ENCODE measurements at regions not wholly inside any gene's neighbourhood (a gene's known extent, or its start where the extent isn't known, plus 50 kb on each side); places are given as distances from the start of the nearest gene placed in this dataset.

DNA sequence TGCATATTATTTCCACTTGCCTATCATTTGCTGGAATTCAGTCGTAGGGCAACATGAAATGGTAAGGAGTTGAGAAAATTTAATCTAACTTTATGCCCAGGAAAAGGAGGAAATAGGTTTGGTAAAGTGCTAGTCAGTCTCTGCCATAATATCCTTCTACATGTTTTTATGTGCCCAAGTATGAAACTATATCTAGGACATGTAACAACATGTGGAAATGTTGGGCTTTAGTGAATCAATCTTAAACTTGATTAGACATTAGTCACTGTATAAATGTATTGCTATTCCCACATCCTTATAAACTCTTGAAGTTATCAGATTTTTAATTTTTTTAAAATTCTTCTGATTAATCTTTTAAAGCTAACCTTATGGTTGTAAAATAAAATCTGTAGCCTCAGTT lies 204.7 kb upstream of the ZRANB2 start:
- Mint-ChIP-seq H3K4me1 (ENCODE audit: low read depth, unreplicated experiment) (no peaks in the 10 kb centered on the region), H3K9me3 (ENCODE audit: unreplicated experiment) (peaks cover 2% of the 10 kb centered on the region), H3K4me3 (ENCODE audit: unreplicated experiment) (no peak overlapping the region), H3K36me3 (ENCODE audit: unreplicated experiment) (peaks cover 23% of the 10 kb centered on the region), H3K27me3 (ENCODE audit: unreplicated experiment) (no peaks in the 10 kb centered on the region), H3K27ac (ENCODE audit: unreplicated experiment) (no peak overlapping the region)
- TF ChIP-seq, protein P1, sequence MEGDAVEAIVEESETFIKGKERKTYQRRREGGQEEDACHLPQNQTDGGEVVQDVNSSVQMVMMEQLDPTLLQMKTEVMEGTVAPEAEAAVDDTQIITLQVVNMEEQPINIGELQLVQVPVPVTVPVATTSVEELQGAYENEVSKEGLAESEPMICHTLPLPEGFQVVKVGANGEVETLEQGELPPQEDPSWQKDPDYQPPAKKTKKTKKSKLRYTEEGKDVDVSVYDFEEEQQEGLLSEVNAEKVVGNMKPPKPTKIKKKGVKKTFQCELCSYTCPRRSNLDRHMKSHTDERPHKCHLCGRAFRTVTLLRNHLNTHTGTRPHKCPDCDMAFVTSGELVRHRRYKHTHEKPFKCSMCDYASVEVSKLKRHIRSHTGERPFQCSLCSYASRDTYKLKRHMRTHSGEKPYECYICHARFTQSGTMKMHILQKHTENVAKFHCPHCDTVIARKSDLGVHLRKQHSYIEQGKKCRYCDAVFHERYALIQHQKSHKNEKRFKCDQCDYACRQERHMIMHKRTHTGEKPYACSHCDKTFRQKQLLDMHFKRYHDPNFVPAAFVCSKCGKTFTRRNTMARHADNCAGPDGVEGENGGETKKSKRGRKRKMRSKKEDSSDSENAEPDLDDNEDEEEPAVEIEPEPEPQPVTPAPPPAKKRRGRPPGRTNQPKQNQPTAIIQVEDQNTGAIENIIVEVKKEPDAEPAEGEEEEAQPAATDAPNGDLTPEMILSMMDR (IDR thresholded peaks at IDR 0.05; ENCODE audit: partially characterized antibody, unreplicated experiment), result no peak
- no peak for DNase-seq

DNA sequence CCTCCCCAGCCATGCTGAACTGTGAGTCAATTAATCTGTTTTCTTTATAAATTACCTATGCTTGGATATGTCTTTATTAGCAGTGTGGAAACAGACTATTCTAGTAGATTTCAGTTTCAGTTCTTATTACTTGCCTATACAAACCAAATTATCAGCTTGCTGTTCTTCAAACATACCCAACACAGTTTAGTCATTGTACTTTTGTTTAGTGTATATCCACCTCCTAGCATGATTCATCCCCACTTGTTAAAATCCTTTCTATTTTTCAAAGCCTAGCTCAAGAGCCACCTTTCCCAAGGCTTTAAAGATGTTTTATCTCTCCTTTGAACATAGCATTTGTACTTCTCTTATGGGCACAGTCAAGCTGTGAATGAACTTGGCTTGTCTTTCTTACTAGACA lies 195.6 kb upstream of the ZRANB2 start:
- no peak overlapping the region for H3K4me3 Mint-ChIP-seq (ENCODE audit: unreplicated experiment)
- H3K4me1 Mint-ChIP-seq (ENCODE audit: low read depth, unreplicated experiment), result peaks cover 41% of the 10 kb centered on the region
- peak overlapping the region; percentile 48 for H3K27ac Mint-ChIP-seq (ENCODE audit: unreplicated experiment)
- TF ChIP-seq, protein P1 (IDR thresholded peaks at IDR 0.05; ENCODE audit: partially characterized antibody, unreplicated experiment), result no peak
- DNase-seq, result no peak
- H3K27me3 Mint-ChIP-seq (ENCODE audit: unreplicated experiment), result peaks cover 3% of the 10 kb centered on the region
- H3K9me3 Mint-ChIP-seq (ENCODE audit: unreplicated experiment), result peaks cover 4% of the 10 kb centered on the region
- no peaks in the 10 kb centered on the region for H3K36me3 Mint-ChIP-seq (ENCODE audit: unreplicated experiment)

- H3K27me3 Mint-ChIP-seq (ENCODE audit: unreplicated experiment), result peaks cover 3% of the 10 kb centered on the region
Observed at GRCh38 chr1:71273334-71273733, 192.5 kb upstream of the ZRANB2 start.

GRCh38 chr1:71270394-71270915 lies 189.6 kb upstream of the ZRANB2 start:
- Mint-ChIP-seq H3K4me3 (ENCODE audit: unreplicated experiment) (peak overlapping the region; percentile 69), H3K27me3 (ENCODE audit: unreplicated experiment) (no peaks in the 10 kb centered on the region), H3K9me3 (ENCODE audit: unreplicated experiment) (peaks cover 5% of the 10 kb centered on the region), H3K27ac (ENCODE audit: unreplicated experiment) (peak overlapping the region; percentile 96), H3K4me1 (ENCODE audit: low read depth, unreplicated experiment) (peaks cover 53% of the 10 kb centered on the region), H3K36me3 (ENCODE audit: unreplicated experiment) (no peaks in the 10 kb centered on the region)
- TF ChIP-seq, protein P1 (IDR thresholded peaks at IDR 0.05; ENCODE audit: partially characterized antibody, unreplicated experiment), result no peak
- DNase-seq, result no peak

More at GRCh38 chr1:71273334-71273733, 192.5 kb upstream of the ZRANB2 start:
- H3K4me1 Mint-ChIP-seq (ENCODE audit: low read depth, unreplicated experiment), result peaks cover 59% of the 10 kb centered on the region
- H3K9me3 Mint-ChIP-seq (ENCODE audit: unreplicated experiment), result peaks cover 7% of the 10 kb centered on the region
- no peak for DNase-seq
- TF ChIP-seq, protein P1 (IDR thresholded peaks at IDR 0.05; ENCODE audit: partially characterized antibody, unreplicated experiment), result no peak
- peak overlapping the region; percentile 1 for H3K4me3 Mint-ChIP-seq (ENCODE audit: unreplicated experiment)
- no peaks in the 10 kb centered on the region for H3K36me3 Mint-ChIP-seq (ENCODE audit: unreplicated experiment)
- no peak overlapping the region for H3K27ac Mint-ChIP-seq (ENCODE audit: unreplicated experiment)

DNA sequence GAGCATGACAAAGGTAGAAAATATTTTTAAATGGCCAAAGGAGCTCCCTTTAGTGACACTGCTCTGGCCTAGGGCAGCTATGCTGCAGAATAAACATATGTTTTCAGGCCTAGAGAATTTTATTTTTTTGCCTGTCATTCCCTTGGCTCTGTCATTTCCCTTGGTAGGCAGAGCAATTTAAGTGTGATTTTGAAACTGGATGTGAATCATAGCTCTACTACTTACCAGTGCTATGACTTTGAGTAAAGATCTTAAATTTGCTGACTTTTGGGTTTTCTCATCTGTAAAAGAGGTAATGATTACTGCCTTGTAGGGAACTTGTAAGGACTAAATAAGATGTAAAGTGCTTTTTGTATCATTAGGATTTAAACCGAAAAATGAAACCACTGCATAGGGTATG lies 189.0 kb upstream of the ZRANB2 start:
- H3K4me1 Mint-ChIP-seq (ENCODE audit: low read depth, unreplicated experiment), result peaks cover 49% of the 10 kb centered on the region
- no peaks in the 10 kb centered on the region for H3K27me3 Mint-ChIP-seq (ENCODE audit: unreplicated experiment)
- peaks cover 5% of the 10 kb centered on the region for H3K9me3 Mint-ChIP-seq (ENCODE audit: unreplicated experiment)
- H3K27ac Mint-ChIP-seq (ENCODE audit: unreplicated experiment), result peak overlapping the region; percentile 81
- H3K4me3 Mint-ChIP-seq (ENCODE audit: unreplicated experiment), result peak overlapping the region; percentile 41
- TF ChIP-seq, protein P1 (IDR thresholded peaks at IDR 0.05; ENCODE audit: partially characterized antibody, unreplicated experiment), result no peak
- H3K36me3 Mint-ChIP-seq (ENCODE audit: unreplicated experiment), result no peaks in the 10 kb centered on the region
- DNase-seq, result no peak

Data from glutamatergic neuron (in vitro differentiated cells).